ENCODE measurements at regions not wholly inside any gene's neighbourhood (a gene's known extent, or its start where the extent isn't known, plus 50 kb on each side); places are given as distances from the start of the nearest gene placed in this dataset.

- no peak for TF ChIP-seq ZNF274 (IDR thresholded peaks at IDR 0.05; ENCODE audit: insufficient read depth, insufficient read length)
- TF ChIP-seq PML (IDR thresholded peaks at IDR 0.05; ENCODE audit: low read length): no peak
- no peak for TF ChIP-seq NFXL1 (IDR thresholded peaks at IDR 0.05; ENCODE audit: borderline replicate concordance)
These were observed 206.5 kb downstream of the GADD45G start (continued) for GRCh38 chr9:89811356-89811755.

GRCh38 chr9:89811886-89812450 is 207.2 kb downstream of the GADD45G start:
- H3K79me2 ChIP-seq (ENCODE audit: control insufficient read depth, insufficient read depth, low read length): no peaks in the 10 kb centered on the region
- no TSS peak for BruUV-seq (replicated peaks)
- ChIA-PET SMC1A (ENCODE audit: uncharacterized antibody, unreplicated experiment) (no interaction called here), POLR2A (no interaction called here), RAD21 (ENCODE audit: unreplicated experiment) (no interaction called here), CTCF (no interaction called here)
- no peaks in the 10 kb centered on the region for H3K27me3 ChIP-seq (replicated peaks in 1 of 2; ENCODE audit: control insufficient read depth in 2 of 2, insufficient read depth in 2 of 2, low read length in 1 of 2)
- H3K9ac ChIP-seq (ENCODE audit: control insufficient read depth, insufficient read depth, low read length): no peak overlapping the region
- H3K27ac ChIP-seq (ENCODE audit: control insufficient read depth, insufficient read depth): no peak overlapping the region
- intact Hi-C loops (cut with micrococcal nuclease; ENCODE audit: unreplicated experiment): no loop called here
- no peak overlapping the region for H3K4me3 ChIP-seq
- WGBS (ENCODE audit: insufficient coverage, insufficient replicate concordance, low lambda C conversion rate, missing lambda C conversion rate): 62% methylated on average over 10 of the region's 10 CpGs
- H2AFZ ChIP-seq (ENCODE audit: control insufficient read depth, low read depth, low read length): no peak overlapping the region
- peaks cover 23% of the 10 kb centered on the region for H3K4me1 ChIP-seq (ENCODE audit: control insufficient read depth, insufficient read depth, low read length)
- TF ChIP-seq EP300 (IDR thresholded peaks at IDR 0.05; ENCODE audit: borderline replicate concordance in 1 of 2, control insufficient read depth in 1 of 2, low read depth in 2 of 2, low read length in 2 of 2) (no peak), NR2F1 (conservative IDR thresholded peaks at IDR 0.05) (no peak), SMC3 (IDR thresholded peaks at IDR 0.05; ENCODE audit: borderline replicate concordance, low read length) (no peak), SUZ12 (IDR thresholded peaks at IDR 0.05; ENCODE audit: unreplicated experiment) (no peak), PAX8 (IDR thresholded peaks at IDR 0.05) (no peak), MTA2 (IDR thresholded peaks at IDR 0.05; ENCODE audit: low read depth) (no peak), ZNF24 (IDR thresholded peaks at IDR 0.05) (no peak), MAX (IDR thresholded peaks at IDR 0.05; ENCODE audit: low read depth, low read length) (no peak), RCOR1 (conservative IDR thresholded peaks at IDR 0.05; ENCODE audit: low read depth, low read length) (no peak), TCF12 (IDR thresholded peaks at IDR 0.05; ENCODE audit: low read depth, low read length) (no peak), MXI1 (IDR thresholded peaks at IDR 0.05; ENCODE audit: low read depth, low read length) (no peak), CEBPB (IDR thresholded peaks at IDR 0.05; ENCODE audit: borderline replicate concordance in 1 of 2, low read depth in 2 of 2, low read length in 2 of 2) (no peak), SMARCA5 (IDR thresholded peaks at IDR 0.05) (no peak), IRF4 (IDR thresholded peaks at IDR 0.05; ENCODE audit: low read depth, low read length) (no peak), ZNF207 (IDR thresholded peaks at IDR 0.05; ENCODE audit: borderline replicate concordance) (no peak), RB1 (IDR thresholded peaks at IDR 0.05; ENCODE audit: borderline replicate concordance) (no peak)
- H4K20me1 ChIP-seq (ENCODE audit: control insufficient read depth, insufficient read depth): no peaks in the 10 kb centered on the region
- ATAC-seq (no peak), FAIRE-seq (no peak), DNase-seq (ENCODE audit: low read depth, low spot score) (no peak)
- in situ Hi-C loops (cut with MboI): no loop called here
- H3K9me3 ChIP-seq (replicated peaks; ENCODE audit: control insufficient read depth, insufficient read depth, low read length): no peaks in the 10 kb centered on the region
- H3K36me3 ChIP-seq (ENCODE audit: control insufficient read depth in 2 of 2, insufficient read depth in 2 of 2, low read length in 1 of 2): no peaks in the 10 kb centered on the region
- no peak overlapping the region for H3K4me2 ChIP-seq (ENCODE audit: control insufficient read depth, insufficient read depth)
